Fibroblast of villous mesenchyme (primary cell): ENCODE measurements at regions not wholly inside any gene's neighbourhood (a gene's known extent, or its start where the extent isn't known, plus 50 kb on each side); places are given as distances from the start of the nearest gene placed in this dataset.

ENCODE experiments used
- DNase-seq: peaks from one replicate; pipeline ENCODE4 v3.0.0-alpha.2; 2010; ENCODE audit warnings: low read depth
- H3K4me3 ChIP-seq: 2 replicates; pipeline ENCODE4 v1.5.1; 2011; ENCODE audit warnings: low read depth, mild to moderate bottlenecking, low read length
- CTCF ChIP-seq: IDR thresholded peaks from 2 replicates; pipeline ENCODE4 v1.5.1; 2012; ENCODE audit warnings: low read depth, mild to moderate bottlenecking, low read length; ENCODE audit not compliant: insufficient read depth

GRCh38 chr9:13939134-13939533 is 374.8 kb downstream of the NFIB start:
- peak; percentile 75 for DNase-seq
- no peak overlapping the region for H3K4me3 ChIP-seq
- no peak for TF ChIP-seq CTCF

DNA sequence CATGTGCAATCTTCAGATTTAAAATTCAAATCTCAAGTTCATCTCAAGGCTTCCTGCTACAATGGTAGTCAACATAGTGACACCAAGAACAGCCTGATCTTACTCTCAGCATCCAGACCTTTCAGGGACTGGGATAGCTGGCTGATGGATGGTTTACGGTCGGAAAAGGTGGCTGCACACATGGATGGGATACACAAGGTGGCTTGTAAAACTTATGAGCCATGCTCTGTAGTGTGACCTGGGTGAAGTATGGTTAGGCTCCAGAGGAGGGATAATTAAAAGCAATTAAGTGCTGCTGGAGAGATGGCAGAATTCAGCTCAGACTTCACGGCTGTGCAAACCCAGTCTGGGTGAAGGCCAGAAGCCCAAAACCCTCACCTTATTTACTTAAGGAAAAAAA is 379.5 kb downstream of the NFIB start:
- no peak for DNase-seq
- TF ChIP-seq CTCF = no peak
- no peak overlapping the region for H3K4me3 ChIP-seq

DNA sequence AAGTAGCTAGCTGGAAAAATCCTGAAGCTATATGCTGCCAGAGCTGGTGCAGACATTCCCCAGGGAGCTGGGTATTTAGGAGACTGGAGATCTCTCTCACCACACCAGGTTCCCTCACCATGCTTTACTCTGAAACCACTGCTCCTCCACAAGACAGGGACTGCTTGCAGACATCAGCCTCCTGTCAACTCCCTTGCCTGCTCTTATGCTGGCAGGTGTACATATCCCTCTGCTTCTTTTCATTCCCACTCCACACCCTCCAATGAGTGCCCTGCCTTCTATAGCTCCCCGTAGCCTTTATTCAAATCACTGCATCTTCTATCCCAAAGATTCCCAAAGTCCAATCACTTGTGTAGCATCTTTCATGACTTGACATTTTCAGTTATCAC is 380.7 kb downstream of the NFIB start:
- no peak overlapping the region for H3K4me3 ChIP-seq
- DNase-seq = no peak
- TF ChIP-seq CTCF = no peak

GRCh38 chr9:13932528-13933267 is 381.2 kb downstream of the NFIB start:
- no peak for DNase-seq
- TF ChIP-seq CTCF = no peak

GRCh38 chr9:13929013-13929412 is 384.9 kb downstream of the NFIB start:
- DNase-seq = no peak
- no peak overlapping the region for H3K4me3 ChIP-seq
- no peak for TF ChIP-seq CTCF

More at GRCh38 chr9:13932528-13933267, 381.2 kb downstream of the NFIB start:
- H3K4me3 ChIP-seq = no peak overlapping the region

DNA sequence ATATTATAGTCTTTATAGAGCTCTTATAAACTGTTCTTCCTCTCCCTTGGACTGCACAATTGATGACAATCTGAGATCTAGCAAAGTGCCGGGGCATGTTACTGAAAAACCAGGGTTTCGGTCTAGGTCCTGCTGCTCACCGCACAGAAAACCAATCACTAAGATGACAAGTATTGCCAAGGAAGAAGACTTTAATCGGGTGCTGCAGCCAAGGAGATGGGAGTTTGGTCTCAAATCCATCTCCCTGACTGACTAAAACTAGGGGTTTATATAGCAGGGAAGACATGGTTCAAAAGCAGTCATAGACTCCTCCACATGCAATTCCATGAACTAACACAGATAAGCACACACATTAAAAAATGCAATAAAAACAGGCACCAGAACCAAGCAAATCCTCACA is 390.6 kb downstream of the NFIB start:
- no peak for TF ChIP-seq CTCF
- DNase-seq = no peak
- H3K4me3 ChIP-seq = no peak overlapping the region

DNA sequence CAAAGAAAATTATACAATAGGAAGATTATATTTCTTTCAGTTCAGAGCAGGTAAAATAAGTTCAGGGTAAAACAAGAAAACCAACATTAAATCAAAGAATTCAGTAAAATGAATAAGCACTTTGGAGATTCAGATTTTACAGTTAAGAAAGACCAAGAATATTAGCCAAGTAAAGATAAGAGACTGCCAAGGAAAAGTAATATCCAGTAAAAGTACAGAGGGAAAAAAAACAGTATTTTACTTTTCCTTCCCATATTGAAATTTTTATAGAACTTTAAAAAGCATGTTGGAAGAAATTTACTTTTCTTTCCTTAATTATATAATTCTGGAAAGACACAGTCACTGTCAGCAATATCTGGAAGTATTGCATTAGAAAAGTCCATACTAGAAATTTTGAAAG is 393.4 kb downstream of the NFIB start:
- no peak for DNase-seq
- no peak overlapping the region for H3K4me3 ChIP-seq
- TF ChIP-seq CTCF = no peak
